HEK293T (cell line): ENCODE measurements at regions not wholly inside any gene's neighbourhood (a gene's known extent, or its start where the extent isn't known, plus 50 kb on each side); places are given as distances from the start of the nearest gene placed in this dataset.

ENCODE experiments used
- CTCF ChIA-PET: fragments of 350-600 bp; formaldehyde crosslinking; extraction: SDS; loops from one replicate; lab custom pipeline; 2021; ENCODE audit warnings: antibody characterized with exemption, inconsistent platforms; lab: Yijun Ruan, JAX
- POLR2A ChIA-PET: fragments of 350-600 bp; formaldehyde crosslinking; extraction: SDS; loops from one replicate; lab custom pipeline; 2020; ENCODE audit warnings: antibody characterized with exemption, inconsistent platforms; lab: Yijun Ruan, JAX
- DNase-seq: peaks from one replicate; pipeline ENCODE4 v3.0.0; 2012; ENCODE audit warnings: mixed read lengths; ENCODE audit errors: extremely low spot score
- ARNT ChIP-seq: fragments of 450-650 bp; IDR thresholded peaks from 2 replicates; pipeline ENCODE4 v1.6.1; 2017; ENCODE audit warnings: mild to moderate bottlenecking
- BHLHE40 ChIP-seq: fragments of 450-650 bp; IDR thresholded peaks from 2 replicates; pipeline ENCODE4 v1.6.1; 2016; ENCODE audit warnings: mild to moderate bottlenecking, moderate library complexity, borderline replicate concordance
- CTBP1 ChIP-seq: fragments of 450-650 bp; IDR thresholded peaks from 2 replicates; pipeline ENCODE4 v1.6.1; 2016; ENCODE audit warnings: borderline replicate concordance
- ELF4 ChIP-seq: fragments of 450-650 bp; IDR thresholded peaks from 2 replicates; pipeline ENCODE4 v1.6.1; 2017; ENCODE audit warnings: antibody characterized with exemption
- FOXA1 ChIP-seq: fragments of 450-650 bp; IDR thresholded peaks from 2 replicates; pipeline ENCODE4 v1.6.1; 2016; ENCODE audit warnings: mild to moderate bottlenecking
- FOXK2 ChIP-seq: fragments of 450-650 bp; IDR thresholded peaks from 2 replicates; pipeline ENCODE4 v1.6.1; 2016; ENCODE audit warnings: mild to moderate bottlenecking
- FOXM1 ChIP-seq: fragments of 450-650 bp; IDR thresholded peaks from 2 replicates; pipeline ENCODE4 v1.6.1; 2017; ENCODE audit warnings: mild to moderate bottlenecking, borderline replicate concordance
- HDGF ChIP-seq: fragments of 450-650 bp; IDR thresholded peaks from 2 replicates; pipeline ENCODE4 v1.6.1; 2017; ENCODE audit warnings: antibody characterized with exemption, borderline replicate concordance
- L3MBTL2 ChIP-seq: fragments of 450-650 bp; conservative IDR thresholded peaks from 2 replicates; pipeline ENCODE4 v1.6.1; 2016; ENCODE audit warnings: mild to moderate bottlenecking
- LEF1 ChIP-seq: fragments of 450-650 bp; IDR thresholded peaks from 2 replicates; pipeline ENCODE4 v1.6.1; 2017; ENCODE audit warnings: mild to moderate bottlenecking, borderline replicate concordance
- NFRKB ChIP-seq: fragments of 450-650 bp; IDR thresholded peaks from 2 replicates; pipeline ENCODE4 v1.6.1; 2016; ENCODE audit warnings: mild to moderate bottlenecking, moderate library complexity
- SP1 ChIP-seq: fragments of 450-650 bp; IDR thresholded peaks from 2 replicates; pipeline ENCODE4 v1.6.1; 2017
- SUZ12 ChIP-seq: fragments of 450-650 bp; IDR thresholded peaks from 2 replicates; pipeline ENCODE4 v1.6.1; 2016; ENCODE audit warnings: mild to moderate bottlenecking
- TARDBP ChIP-seq: fragments of 450-650 bp; IDR thresholded peaks from 2 replicates; pipeline ENCODE4 v1.6.1; 2016
- ZNF384 ChIP-seq: fragments of 450-650 bp; IDR thresholded peaks from 2 replicates; pipeline ENCODE4 v1.6.1; 2016
- TF ChIP-seq, protein P1 (sequence below): fragments of 450-650 bp; IDR thresholded peaks from 2 replicates; pipeline ENCODE4 v1.6.1; 2016

DNA sequence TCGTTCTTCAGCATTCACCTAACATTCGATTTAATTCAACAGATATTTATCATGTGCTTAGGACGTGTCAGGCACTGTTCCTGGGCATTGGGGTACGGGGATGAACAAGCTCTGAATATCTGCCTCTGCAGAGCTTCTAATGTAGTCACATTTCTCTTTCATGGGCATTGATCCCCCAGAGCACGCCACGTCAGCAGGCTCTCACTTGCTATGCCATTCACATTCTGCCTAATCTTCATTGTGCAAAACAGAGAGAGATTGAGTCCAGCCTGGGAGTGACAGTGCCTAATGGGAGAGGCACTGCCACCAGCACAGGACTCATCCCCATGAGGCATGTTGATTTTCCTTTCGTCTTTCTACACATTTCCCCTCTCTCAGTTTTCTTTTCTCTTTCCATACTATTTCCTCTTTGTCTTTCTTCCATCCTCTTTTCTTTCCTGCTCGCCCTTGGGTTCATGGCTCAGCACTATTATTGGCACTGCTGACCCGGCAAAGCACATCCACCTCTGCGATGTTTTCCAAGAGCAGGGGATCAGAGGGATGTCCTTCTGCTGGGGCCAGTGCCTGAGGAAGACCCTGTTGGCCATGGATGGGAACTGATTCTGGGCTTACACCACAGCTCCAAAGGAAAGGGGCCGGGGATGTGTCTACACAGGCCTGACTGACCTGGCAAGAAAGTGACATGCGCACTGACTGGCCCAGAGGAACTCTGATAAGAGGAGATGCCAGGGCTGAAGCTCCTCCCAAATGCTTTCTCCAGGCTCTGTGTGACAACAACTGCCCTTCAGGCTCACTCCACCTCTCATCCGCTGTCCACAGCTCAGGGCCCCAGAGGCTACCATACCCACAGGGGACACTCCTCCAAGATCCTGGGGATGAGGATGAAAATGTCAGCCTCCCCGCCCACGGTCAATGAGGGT lies 195.9 kb downstream of the TOMM20 start:
- ChIA-PET POLR2A (no interaction called here), CTCF (no interaction called here)
- no peak for DNase-seq
- TF ChIP-seq SP1 (no peak), TARDBP (no peak), NFRKB (no peak), SUZ12 (no peak), HDGF (no peak), BHLHE40 (no peak), ELF4 (no peak), ARNT (no peak), FOXA1 (no peak), LEF1 (no peak), CTBP1 (no peak)
- TF ChIP-seq, protein P1, sequence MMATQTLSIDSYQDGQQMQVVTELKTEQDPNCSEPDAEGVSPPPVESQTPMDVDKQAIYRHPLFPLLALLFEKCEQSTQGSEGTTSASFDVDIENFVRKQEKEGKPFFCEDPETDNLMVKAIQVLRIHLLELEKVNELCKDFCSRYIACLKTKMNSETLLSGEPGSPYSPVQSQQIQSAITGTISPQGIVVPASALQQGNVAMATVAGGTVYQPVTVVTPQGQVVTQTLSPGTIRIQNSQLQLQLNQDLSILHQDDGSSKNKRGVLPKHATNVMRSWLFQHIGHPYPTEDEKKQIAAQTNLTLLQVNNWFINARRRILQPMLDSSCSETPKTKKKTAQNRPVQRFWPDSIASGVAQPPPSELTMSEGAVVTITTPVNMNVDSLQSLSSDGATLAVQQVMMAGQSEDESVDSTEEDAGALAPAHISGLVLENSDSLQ, result no peak

DNA sequence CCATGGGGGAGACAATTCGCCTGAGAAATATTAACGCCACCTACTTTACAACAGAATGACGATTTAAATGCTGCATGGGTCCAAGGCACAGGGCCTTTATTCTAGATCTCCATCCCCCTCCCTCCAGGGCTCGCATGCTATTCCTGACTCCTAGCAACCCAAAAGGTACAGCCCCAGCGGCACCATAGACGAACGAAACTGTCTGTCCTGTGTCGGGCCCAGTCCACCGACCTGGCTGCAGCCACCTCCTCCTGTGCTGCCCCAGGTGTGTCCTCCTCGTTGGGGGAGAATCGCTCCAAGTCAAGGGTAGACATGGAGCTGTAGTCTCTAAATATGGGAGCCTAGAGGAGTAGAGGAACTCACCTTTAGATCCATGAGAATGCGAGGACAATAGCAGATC lies 196.5 kb downstream of the TOMM20 start:
- TF ChIP-seq ZNF384 (no peak), L3MBTL2 (no peak), SP1 (no peak)
- CTCF ChIA-PET, result no interaction called here
- POLR2A ChIA-PET, result no interaction called here
- DNase-seq, result no peak

- no peak for DNase-seq
- ChIA-PET POLR2A (no interaction called here), CTCF (no interaction called here)
- TF ChIP-seq BHLHE40, result no peak
- no peak for TF ChIP-seq HDGF
- TF ChIP-seq CTBP1, result no peak
- no peak for TF ChIP-seq L3MBTL2
- no peak for TF ChIP-seq FOXA1
- no peak for TF ChIP-seq LEF1
- TF ChIP-seq, protein P1, result no peak
- no peak for TF ChIP-seq ELF4
- no peak for TF ChIP-seq NFRKB
- TF ChIP-seq SP1, result no peak
- no peak for TF ChIP-seq ARNT
- no peak for TF ChIP-seq SUZ12
- no peak for TF ChIP-seq FOXK2
- TF ChIP-seq TARDBP, result no peak
- TF ChIP-seq FOXM1, result no peak
- TF ChIP-seq ZNF384, result no peak
Observed at GRCh38 chr1:234931404-234931973, 197.1 kb downstream of the TOMM20 start.

GRCh38 chr1:234929369-234929768 lies 199.3 kb downstream of the TOMM20 start:
- CTCF ChIA-PET, result no interaction called here
- no peak for DNase-seq
- TF ChIP-seq BHLHE40, result no peak
- TF ChIP-seq ELF4, result no peak
- no peak for TF ChIP-seq FOXA1
- TF ChIP-seq LEF1, result no peak
- no peak for TF ChIP-seq ZNF384
- no peak for TF ChIP-seq FOXM1
- no peak for TF ChIP-seq TARDBP
- no peak for TF ChIP-seq SP1
- TF ChIP-seq FOXK2, result no peak
- TF ChIP-seq L3MBTL2, result no peak
- POLR2A ChIA-PET, result no interaction called here

DNA sequence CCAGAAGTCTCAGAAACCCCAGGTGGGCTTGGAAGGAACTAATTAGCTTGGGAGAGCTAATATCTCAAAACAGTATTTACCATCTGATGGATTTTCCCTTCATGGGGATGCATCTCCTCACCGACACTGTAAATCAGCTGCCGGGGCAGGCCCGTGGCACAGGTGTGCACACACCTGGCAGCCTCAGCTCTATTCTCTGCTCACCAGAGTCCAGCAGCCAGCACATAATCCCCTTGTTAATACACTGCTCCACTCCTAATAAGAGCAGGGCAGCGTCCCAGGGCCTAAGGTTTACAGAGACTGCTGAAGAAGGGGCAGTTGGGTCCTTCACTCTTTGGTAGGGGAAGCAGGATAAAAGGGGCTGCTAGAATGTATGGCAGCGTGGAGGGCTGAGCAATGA lies 200.0 kb downstream of the TOMM20 start:
- no peak for TF ChIP-seq FOXA1
- POLR2A ChIA-PET, result interaction anchor here (1.0 kb wide), 1 partner anchor 317 kb away, joined by 3 read pairs; no protein-coding TSS in a partner anchor
- CTCF ChIA-PET, result no interaction called here
- no peak for DNase-seq

DNA sequence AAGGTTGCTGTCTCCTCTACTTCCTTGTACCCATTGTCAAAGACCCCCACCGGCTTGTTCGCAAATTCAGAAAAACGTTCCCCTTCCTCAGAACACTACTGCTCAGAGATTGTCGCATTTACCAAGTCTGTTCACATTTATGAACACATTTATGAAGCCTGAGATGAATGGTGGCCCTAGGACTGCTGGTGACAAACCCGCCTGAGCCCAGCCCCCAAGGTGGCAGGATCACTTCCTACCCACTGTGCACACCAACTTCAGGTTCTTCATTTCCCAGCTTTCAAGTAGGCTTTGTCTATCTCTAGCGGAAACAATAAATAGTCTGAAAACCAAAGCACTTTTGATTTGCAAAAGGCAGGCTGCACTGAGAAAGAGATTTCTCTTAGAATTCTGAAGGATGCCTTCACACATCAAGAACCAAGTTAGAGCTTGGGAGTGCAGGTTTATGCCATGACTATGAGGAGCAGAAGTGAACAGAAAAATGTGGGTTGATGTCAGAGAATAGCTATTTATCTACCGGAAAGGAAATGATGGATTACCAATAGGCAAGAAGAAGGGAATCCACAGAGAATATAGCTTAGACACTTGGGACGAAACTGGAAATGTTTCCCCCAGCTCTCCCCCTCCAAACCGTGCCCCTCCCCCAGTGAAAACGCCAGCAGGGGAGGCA lies 200.5 kb downstream of the TOMM20 start:
- POLR2A ChIA-PET, result interaction anchor here (1.0 kb wide), 1 partner anchor 317 kb away, joined by 3 read pairs; no protein-coding TSS in a partner anchor
- no peak for TF ChIP-seq L3MBTL2
- no peak for TF ChIP-seq ARNT
- TF ChIP-seq FOXK2, result no peak
- TF ChIP-seq LEF1, result no peak
- no peak for TF ChIP-seq TARDBP
- no peak for TF ChIP-seq BHLHE40
- TF ChIP-seq, protein P1, result no peak
- TF ChIP-seq FOXM1, result no peak
- TF ChIP-seq SUZ12, result no peak
- DNase-seq, result no peak
- CTCF ChIA-PET, result no interaction called here
